ENCODE measurements at regions not wholly inside any gene's neighbourhood (a gene's known extent, or its start where the extent isn't known, plus 50 kb on each side); places are given as distances from the start of the nearest gene placed in this dataset.
A peak's percentile ranks its signal among the peaks of the same experiment; 100 is the strongest.

- Histone ChIP-seq H3K27ac (no peak overlapping the region), H4K20me1 (ENCODE audit: insufficient read depth, poor library complexity, severe bottlenecking) (no peaks in the 10 kb centered on the region), H3K4me3 (no peak overlapping the region), H3K36me3 (replicated peaks; ENCODE audit: insufficient read depth, low read depth) (no peaks in the 10 kb centered on the region), H3K9me3 (ENCODE audit: low read depth) (no peaks in the 10 kb centered on the region), H3K4me1 (ENCODE audit: insufficient read depth) (peaks cover 30% of the 10 kb centered on the region), H3K79me2 (no peaks in the 10 kb centered on the region), H2AFZ (no peak overlapping the region), H3K27me3 (no peaks in the 10 kb centered on the region), H3K4me2 (no peak overlapping the region), H3K9me2 (replicated peaks; ENCODE audit: insufficient read depth) (no peaks in the 10 kb centered on the region)
- no peak for TF ChIP-seq CTCF (IDR thresholded peaks at IDR 0.05; ENCODE audit: poor library complexity)
- TF ChIP-seq EZH2phosphoT487 (IDR thresholded peaks at IDR 0.05; ENCODE audit: low read depth, severe bottlenecking, unreplicated experiment) = no peak
- no peak for TF ChIP-seq EZH2 (IDR thresholded peaks at IDR 0.05; ENCODE audit: borderline replicate concordance)
- DNase-seq (ENCODE audit: low spot score) = peak; percentile 33
- WGBS (ENCODE audit: low lambda C conversion rate, missing lambda C conversion rate) = 80% methylated on average over 5 of the region's 5 CpGs
Measured at GRCh38 chr2:217291259-217291658, 431.4 kb upstream of the TNP1 start.

- no peaks in the 10 kb centered on the region for H3K9me3 ChIP-seq (ENCODE audit: low read depth)
- H4K20me1 ChIP-seq (ENCODE audit: insufficient read depth, poor library complexity, severe bottlenecking) = no peaks in the 10 kb centered on the region
- no peaks in the 10 kb centered on the region for H3K9me2 ChIP-seq (replicated peaks; ENCODE audit: insufficient read depth)
- no peak overlapping the region for H3K4me3 ChIP-seq
- H3K27me3 ChIP-seq = no peaks in the 10 kb centered on the region
- no peaks in the 10 kb centered on the region for H3K36me3 ChIP-seq (replicated peaks; ENCODE audit: insufficient read depth, low read depth)
- DNase-seq (ENCODE audit: low spot score) = no peak
- H3K4me2 ChIP-seq = no peak overlapping the region
- TF ChIP-seq EZH2 (IDR thresholded peaks at IDR 0.05; ENCODE audit: borderline replicate concordance) = no peak
- TF ChIP-seq EZH2phosphoT487 (IDR thresholded peaks at IDR 0.05; ENCODE audit: low read depth, severe bottlenecking, unreplicated experiment) = no peak
- TF ChIP-seq CTCF (IDR thresholded peaks at IDR 0.05; ENCODE audit: poor library complexity) = no peak
- no peaks in the 10 kb centered on the region for H3K79me2 ChIP-seq
- H2AFZ ChIP-seq = no peak overlapping the region
- peaks cover 30% of the 10 kb centered on the region for H3K4me1 ChIP-seq (ENCODE audit: insufficient read depth)
- H3K27ac ChIP-seq = peak overlapping the region; percentile 54
Measured at GRCh38 chr2:217290467-217290866, 430.6 kb upstream of the TNP1 start.

- H3K27ac ChIP-seq = peak overlapping the region; percentile 54
- 14% methylated on average over 2 of the region's 2 CpGs for WGBS (ENCODE audit: low lambda C conversion rate, missing lambda C conversion rate)
Measured at GRCh38 chr2:217289907-217290280, 430.0 kb upstream of the TNP1 start.

More at GRCh38 chr2:217289907-217290280, 430.0 kb upstream of the TNP1 start:
- TF ChIP-seq CTCF (IDR thresholded peaks at IDR 0.05; ENCODE audit: poor library complexity) (no peak), EZH2phosphoT487 (IDR thresholded peaks at IDR 0.05; ENCODE audit: low read depth, severe bottlenecking, unreplicated experiment) (no peak), EZH2 (IDR thresholded peaks at IDR 0.05; ENCODE audit: borderline replicate concordance) (no peak)
- Histone ChIP-seq H3K36me3 (replicated peaks; ENCODE audit: insufficient read depth, low read depth) (no peaks in the 10 kb centered on the region), H2AFZ (no peak overlapping the region), H3K4me1 (ENCODE audit: insufficient read depth) (peaks cover 30% of the 10 kb centered on the region), H3K9me2 (replicated peaks; ENCODE audit: insufficient read depth) (no peaks in the 10 kb centered on the region), H3K79me2 (no peaks in the 10 kb centered on the region), H3K4me3 (no peak overlapping the region), H3K27me3 (no peaks in the 10 kb centered on the region), H4K20me1 (ENCODE audit: insufficient read depth, poor library complexity, severe bottlenecking) (no peaks in the 10 kb centered on the region), H3K4me2 (peak overlapping the region; percentile 44), H3K9me3 (ENCODE audit: low read depth) (no peaks in the 10 kb centered on the region)
- DNase-seq (ENCODE audit: low spot score) = peak; percentile 51
